OCI-LY7 (cell line): ENCODE measurements at regions not wholly inside any gene's neighbourhood (a gene's known extent, or its start where the extent isn't known, plus 50 kb on each side); places are given as distances from the start of the nearest gene placed in this dataset.

Source experiments
- BruUV-seq: library from RNA; stranded (reverse); fragments of 400-500 nt; replicated peaks from 2 replicates; lab custom pipeline; 2021; lab: Mats Ljungman, UMichigan
- CTCF ChIA-PET: fragments of 300-600 bp; sonication (Branson Sonifier 250); formaldehyde crosslinking; loops from one replicate; lab custom pipeline; 2022; ENCODE audit warnings: antibody characterized with exemption; ENCODE audit not compliant: unreplicated experiment; lab: Charles Lee
- POLR2A ChIA-PET: fragments of 300-600 bp; sonication (Branson Sonifier 250); formaldehyde crosslinking; loops from one replicate; lab custom pipeline; 2022; ENCODE audit warnings: antibody characterized with exemption; lab: Charles Lee
- DNase-seq: peaks from one replicate; pipeline ENCODE4 v3.0.0-alpha.2; 2015; ENCODE audit warnings: low spot score
- H2AFZ ChIP-seq: fragments of 200-600 bp; sonication (generic), shearing (Covaris generic); 2 replicates; pipeline ENCODE4 v1.6.1; 2014; ENCODE audit warnings: mild to moderate bottlenecking, antibody characterized with exemption, low read length, moderate library complexity
- H3K27ac ChIP-seq: fragments of 200-600 bp; sonication (generic); 2 replicates; pipeline ENCODE4 v1.5.1; 2014; ENCODE audit warnings: mixed run types, low read depth, mild to moderate bottlenecking, moderate library complexity, low read length, inconsistent platforms; ENCODE audit not compliant: poor library complexity, severe bottlenecking
- H3K36me3 ChIP-seq: fragments of 200-600 bp; sonication (generic); 2 replicates; pipeline ENCODE4 v1.6.1; 2014; ENCODE audit warnings: mild to moderate bottlenecking, antibody characterized with exemption, low read length, moderate library complexity, mixed read lengths; ENCODE audit not compliant: insufficient read depth
- H3K4me1 ChIP-seq: fragments of 200-600 bp; sonication (generic); 2 replicates; pipeline ENCODE4 v1.5.1; 2014; ENCODE audit warnings: mild to moderate bottlenecking, low read length; ENCODE audit not compliant: insufficient read depth, poor library complexity, severe bottlenecking
- H3K4me2 ChIP-seq: fragments of 200-600 bp; sonication (generic); 2 replicates; pipeline ENCODE4 v1.6.1; 2014; ENCODE audit warnings: mild to moderate bottlenecking, low read length
- H3K4me3 ChIP-seq: fragments of 200-600 bp; sonication (generic); 2 replicates; pipeline ENCODE4 v1.5.1; 2014; ENCODE audit warnings: mild to moderate bottlenecking, low read depth, low read length; ENCODE audit not compliant: poor library complexity, severe bottlenecking
- H3K79me2 ChIP-seq: fragments of 200-600 bp; sonication (generic); 2 replicates; pipeline ENCODE4 v1.6.1; 2016; ENCODE audit warnings: low read depth, mild to moderate bottlenecking, low read length, moderate library complexity, mixed read lengths; ENCODE audit not compliant: insufficient read depth
- H3K9me2 ChIP-seq: fragments of 200-600 bp; sonication (generic); 2 replicates; pipeline ENCODE4 v1.6.1; 2016; ENCODE audit warnings: mild to moderate bottlenecking, low read length, mixed read lengths; ENCODE audit not compliant: insufficient read depth
- H3K9me3 ChIP-seq: fragments of 200-600 bp; sonication (generic); 2 replicates; pipeline ENCODE4 v1.6.1; 2014; ENCODE audit warnings: mild to moderate bottlenecking, mixed run types, low read length, mixed read lengths
- H4K20me1 ChIP-seq: fragments of 200-600 bp; sonication (generic); 2 replicates; pipeline ENCODE4 v1.6.1; 2014; ENCODE audit warnings: mild to moderate bottlenecking, antibody characterized with exemption, low read length, moderate library complexity, mixed read lengths; ENCODE audit not compliant: insufficient read depth
- EZH2phosphoT487 ChIP-seq: fragments of 200-600 bp; sonication (generic); IDR thresholded peaks from 2 replicates; pipeline ENCODE4 v1.6.1; 2018; ENCODE audit warnings: low read depth, borderline replicate concordance, mild to moderate bottlenecking, mixed run types, antibody characterized with exemption, low read length, moderate library complexity, mixed read lengths
- intact Hi-C: fragments of 100-400 bp; cut with micrococcal nuclease; formaldehyde crosslinking; loops from one replicate; pipeline ENCODE4 v1.10.0; 2022; ENCODE audit not compliant: unreplicated experiment
- TF ChIP-seq, protein P1 (sequence below): fragments of 200-600 bp; sonication (generic); conservative IDR thresholded peaks from 2 replicates; pipeline ENCODE4 v1.5.1; 2014; ENCODE audit warnings: mild to moderate bottlenecking, antibody characterized with exemption, low read length, moderate library complexity, mixed read lengths

- intact Hi-C loops = loop anchor here (2.0 kb wide), 3 partner anchors 75 to 247 kb away; no protein-coding TSS in a partner anchor
- no peaks in the 10 kb centered on the region for H3K4me1 ChIP-seq
- H3K36me3 ChIP-seq = no peaks in the 10 kb centered on the region
- CTCF ChIA-PET = no interaction called here
- H3K9me3 ChIP-seq = no peaks in the 10 kb centered on the region
- H2AFZ ChIP-seq = no peak overlapping the region
- POLR2A ChIA-PET = no interaction called here
- no peak overlapping the region for H3K27ac ChIP-seq
- H3K9me2 ChIP-seq = no peaks in the 10 kb centered on the region
- TF ChIP-seq EZH2phosphoT487 = no peak
- TF ChIP-seq, protein P1, sequence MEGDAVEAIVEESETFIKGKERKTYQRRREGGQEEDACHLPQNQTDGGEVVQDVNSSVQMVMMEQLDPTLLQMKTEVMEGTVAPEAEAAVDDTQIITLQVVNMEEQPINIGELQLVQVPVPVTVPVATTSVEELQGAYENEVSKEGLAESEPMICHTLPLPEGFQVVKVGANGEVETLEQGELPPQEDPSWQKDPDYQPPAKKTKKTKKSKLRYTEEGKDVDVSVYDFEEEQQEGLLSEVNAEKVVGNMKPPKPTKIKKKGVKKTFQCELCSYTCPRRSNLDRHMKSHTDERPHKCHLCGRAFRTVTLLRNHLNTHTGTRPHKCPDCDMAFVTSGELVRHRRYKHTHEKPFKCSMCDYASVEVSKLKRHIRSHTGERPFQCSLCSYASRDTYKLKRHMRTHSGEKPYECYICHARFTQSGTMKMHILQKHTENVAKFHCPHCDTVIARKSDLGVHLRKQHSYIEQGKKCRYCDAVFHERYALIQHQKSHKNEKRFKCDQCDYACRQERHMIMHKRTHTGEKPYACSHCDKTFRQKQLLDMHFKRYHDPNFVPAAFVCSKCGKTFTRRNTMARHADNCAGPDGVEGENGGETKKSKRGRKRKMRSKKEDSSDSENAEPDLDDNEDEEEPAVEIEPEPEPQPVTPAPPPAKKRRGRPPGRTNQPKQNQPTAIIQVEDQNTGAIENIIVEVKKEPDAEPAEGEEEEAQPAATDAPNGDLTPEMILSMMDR = no peak
- no peak overlapping the region for H3K4me3 ChIP-seq
- BruUV-seq = no TSS peak
- no peak for DNase-seq
- H4K20me1 ChIP-seq = no peaks in the 10 kb centered on the region
- H3K79me2 ChIP-seq = no peaks in the 10 kb centered on the region
- H3K4me2 ChIP-seq = no peak overlapping the region
These were observed 105.5 kb upstream of the MYL2 start for GRCh38 chr12:111025792-111026430.

GRCh38 chr12:111025301-111025700 is 104.9 kb upstream of the MYL2 start:
- POLR2A ChIA-PET = no interaction called here
- no peaks in the 10 kb centered on the region for H3K4me1 ChIP-seq
- no peak overlapping the region for H3K27ac ChIP-seq
- no peaks in the 10 kb centered on the region for H3K9me2 ChIP-seq
- H4K20me1 ChIP-seq = no peaks in the 10 kb centered on the region
- no peak overlapping the region for H3K4me3 ChIP-seq
- intact Hi-C loops = loop anchor here (2.0 kb wide), 2 partner anchors 76 to 130 kb away; no protein-coding TSS in a partner anchor
- no peaks in the 10 kb centered on the region for H3K79me2 ChIP-seq
- CTCF ChIA-PET = no interaction called here
- H3K9me3 ChIP-seq = no peaks in the 10 kb centered on the region
- TF ChIP-seq, protein P1 = no peak
- H3K4me2 ChIP-seq = no peak overlapping the region
- H3K36me3 ChIP-seq = no peaks in the 10 kb centered on the region
- no peak overlapping the region for H2AFZ ChIP-seq
- BruUV-seq = no TSS peak
- DNase-seq = no peak

DNA sequence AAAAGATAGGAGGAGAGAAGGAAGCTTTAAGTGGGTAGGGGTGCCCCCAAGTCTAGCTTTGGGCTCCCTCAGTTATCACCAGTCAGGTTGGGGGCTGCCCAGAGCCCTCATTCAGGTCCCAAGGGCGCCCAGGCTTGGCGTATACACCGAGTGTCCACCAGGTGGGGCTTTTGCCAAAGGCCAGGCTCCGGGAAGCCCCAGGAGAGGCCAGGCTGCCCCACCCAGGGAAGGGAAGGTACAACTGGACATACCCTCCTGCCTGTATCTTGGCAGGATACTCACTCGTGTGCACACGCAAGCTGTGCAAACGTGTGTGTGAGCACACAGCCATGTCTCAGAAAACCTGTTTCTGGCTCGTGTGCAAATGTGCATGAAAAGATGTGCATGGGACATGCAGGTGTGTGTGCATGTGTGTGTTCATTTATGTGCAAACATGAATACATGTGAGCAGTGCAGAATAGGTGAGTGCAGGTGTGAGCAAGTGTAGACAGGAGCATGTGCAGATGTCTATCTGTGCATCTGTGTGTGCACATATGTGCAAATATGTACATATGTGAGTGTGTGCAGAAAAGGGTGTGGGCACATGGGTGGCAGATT is 103.9 kb upstream of the MYL2 start:
- no peak for TF ChIP-seq EZH2phosphoT487
- TF ChIP-seq, protein P1 = peak; percentile 95
- Histone ChIP-seq H3K4me3 (no peak overlapping the region), H2AFZ (no peak overlapping the region), H3K4me2 (no peak overlapping the region), H3K79me2 (no peaks in the 10 kb centered on the region), H3K27ac (no peak overlapping the region), H3K9me3 (no peaks in the 10 kb centered on the region), H3K36me3 (no peaks in the 10 kb centered on the region), H4K20me1 (no peaks in the 10 kb centered on the region), H3K9me2 (no peaks in the 10 kb centered on the region), H3K4me1 (no peaks in the 10 kb centered on the region)
- BruUV-seq = no TSS peak
- intact Hi-C loops = loop anchor here (1.0 to 5.0 kb wide), 7 partner anchors 68 to 288 kb away; no protein-coding TSS in a partner anchor
- CTCF ChIA-PET = interaction anchor here (0.9 to 1.0 kb wide), 2 partner anchors 54 to 129 kb away, joined by 3 read pairs; no protein-coding TSS in a partner anchor
- peak; percentile 74 for DNase-seq
- POLR2A ChIA-PET = no interaction called here
